ENCODE measurements at regions not wholly inside any gene's neighbourhood (a gene's known extent, or its start where the extent isn't known, plus 50 kb on each side); places are given as distances from the start of the nearest gene placed in this dataset.

DNA sequence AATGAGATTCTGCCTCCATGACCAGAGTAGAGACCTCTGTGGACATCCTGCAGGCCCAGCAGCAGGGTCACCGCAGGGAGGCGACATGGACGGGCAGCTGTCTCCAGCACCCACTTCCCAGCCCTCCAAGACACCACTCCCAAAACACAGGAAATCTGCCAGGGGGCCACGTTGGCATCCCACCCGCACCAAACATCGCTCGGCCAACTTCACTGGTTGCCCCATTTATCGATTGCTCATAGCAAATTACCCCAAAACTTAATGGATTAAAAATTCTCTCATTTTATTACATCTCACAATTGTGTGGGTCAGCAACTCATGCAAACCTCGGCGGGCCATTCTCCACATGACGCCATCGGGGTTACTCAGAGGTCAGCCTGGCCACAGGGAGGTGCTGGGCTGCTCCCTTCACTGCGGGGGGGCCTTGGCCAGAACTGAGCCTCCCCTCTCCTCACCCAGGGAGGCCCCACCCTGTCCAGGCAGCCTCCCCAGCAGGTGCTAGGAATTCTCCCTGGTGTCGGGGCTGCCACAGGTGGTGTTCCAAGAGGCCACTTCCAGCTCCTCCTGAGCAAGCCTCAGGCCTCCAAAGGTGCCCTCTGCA, 420.7 kb upstream of the MYT1L start:
- TF ChIP-seq, protein P1, sequence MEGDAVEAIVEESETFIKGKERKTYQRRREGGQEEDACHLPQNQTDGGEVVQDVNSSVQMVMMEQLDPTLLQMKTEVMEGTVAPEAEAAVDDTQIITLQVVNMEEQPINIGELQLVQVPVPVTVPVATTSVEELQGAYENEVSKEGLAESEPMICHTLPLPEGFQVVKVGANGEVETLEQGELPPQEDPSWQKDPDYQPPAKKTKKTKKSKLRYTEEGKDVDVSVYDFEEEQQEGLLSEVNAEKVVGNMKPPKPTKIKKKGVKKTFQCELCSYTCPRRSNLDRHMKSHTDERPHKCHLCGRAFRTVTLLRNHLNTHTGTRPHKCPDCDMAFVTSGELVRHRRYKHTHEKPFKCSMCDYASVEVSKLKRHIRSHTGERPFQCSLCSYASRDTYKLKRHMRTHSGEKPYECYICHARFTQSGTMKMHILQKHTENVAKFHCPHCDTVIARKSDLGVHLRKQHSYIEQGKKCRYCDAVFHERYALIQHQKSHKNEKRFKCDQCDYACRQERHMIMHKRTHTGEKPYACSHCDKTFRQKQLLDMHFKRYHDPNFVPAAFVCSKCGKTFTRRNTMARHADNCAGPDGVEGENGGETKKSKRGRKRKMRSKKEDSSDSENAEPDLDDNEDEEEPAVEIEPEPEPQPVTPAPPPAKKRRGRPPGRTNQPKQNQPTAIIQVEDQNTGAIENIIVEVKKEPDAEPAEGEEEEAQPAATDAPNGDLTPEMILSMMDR (IDR thresholded peaks at IDR 0.05; ENCODE audit: control extremely low read depth, extremely low read depth, low read depth, missing control alignments), result no peak
- CTCF ChIA-PET, result no interaction called here
- POLR2A ChIA-PET, result no interaction called here

DNA sequence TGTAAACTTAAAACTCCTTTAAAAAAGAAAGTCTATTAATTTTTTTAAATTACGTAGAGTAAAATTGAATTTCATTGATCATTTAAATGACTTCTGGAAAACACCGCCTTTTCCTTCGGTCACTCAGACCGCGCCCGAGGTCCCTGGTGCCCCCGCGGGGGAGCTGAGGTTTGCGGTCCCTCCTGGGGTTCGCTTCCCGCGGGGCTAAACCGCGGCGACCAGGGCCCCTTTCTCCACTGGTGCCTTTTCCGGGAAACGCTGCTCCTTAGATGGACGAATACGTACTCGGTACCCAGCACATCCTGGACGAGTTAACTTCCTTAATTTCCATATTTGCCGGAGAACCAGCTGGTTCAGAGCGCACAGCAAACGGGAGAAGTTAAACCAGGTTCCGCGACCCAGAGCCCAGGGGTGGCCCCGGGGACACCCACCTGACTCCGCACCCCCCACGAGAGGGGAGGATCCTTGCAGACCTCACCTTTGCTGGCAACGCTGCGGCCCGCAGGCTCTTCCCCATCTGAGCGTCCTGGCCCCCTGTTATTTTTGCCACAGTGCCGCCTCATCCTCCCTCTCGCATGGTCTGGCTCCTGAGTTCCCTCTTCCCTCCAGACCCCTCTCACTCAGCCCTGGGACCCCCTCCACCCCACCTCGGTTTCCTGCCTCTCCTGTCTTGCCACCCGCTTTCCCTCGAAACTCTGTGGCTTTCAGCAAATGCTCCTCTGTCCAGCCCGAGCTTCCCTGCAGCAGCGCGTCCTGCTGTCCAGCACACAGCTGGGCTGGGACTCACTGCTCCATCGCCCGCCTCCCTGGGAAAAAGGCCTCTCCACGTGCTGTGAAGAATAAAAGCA, 420.0 kb upstream of the MYT1L start:
- ChIA-PET CTCF (no interaction called here), POLR2A (no interaction called here)
- no peak for DNase-seq (ENCODE audit: extremely low spot score)
- TF ChIP-seq, protein P1 (IDR thresholded peaks at IDR 0.05; ENCODE audit: control extremely low read depth, extremely low read depth, low read depth, missing control alignments), result no peak

More for the DNA sequence above, 420.7 kb upstream of the MYT1L start:
- no peak for DNase-seq (ENCODE audit: extremely low spot score)

DNA sequence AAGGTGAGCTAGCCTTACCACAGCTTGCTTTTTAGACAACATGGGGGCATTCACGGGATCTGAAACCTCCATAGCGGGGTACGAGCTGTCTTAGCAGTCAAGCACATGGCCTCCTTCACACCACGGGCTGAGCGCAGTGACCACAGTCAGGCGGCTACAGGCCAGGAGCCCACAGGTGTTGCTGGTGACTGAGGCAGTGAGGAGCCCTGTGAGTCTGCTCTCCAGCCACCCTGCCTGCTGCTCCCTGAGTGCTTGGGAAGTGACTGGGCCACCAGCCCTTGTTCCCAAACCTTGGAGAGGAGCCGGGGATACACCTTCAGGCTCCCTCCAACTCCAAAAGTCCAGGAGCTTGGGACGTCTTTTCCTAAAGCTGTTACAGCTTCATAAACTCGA, 418.1 kb upstream of the MYT1L start:
- POLR2A ChIA-PET, result no interaction called here
- DNase-seq (ENCODE audit: extremely low spot score), result no peak
- CTCF ChIA-PET, result no interaction called here
- TF ChIP-seq, protein P1 (IDR thresholded peaks at IDR 0.05; ENCODE audit: control extremely low read depth, extremely low read depth, low read depth, missing control alignments), result no peak

DNA sequence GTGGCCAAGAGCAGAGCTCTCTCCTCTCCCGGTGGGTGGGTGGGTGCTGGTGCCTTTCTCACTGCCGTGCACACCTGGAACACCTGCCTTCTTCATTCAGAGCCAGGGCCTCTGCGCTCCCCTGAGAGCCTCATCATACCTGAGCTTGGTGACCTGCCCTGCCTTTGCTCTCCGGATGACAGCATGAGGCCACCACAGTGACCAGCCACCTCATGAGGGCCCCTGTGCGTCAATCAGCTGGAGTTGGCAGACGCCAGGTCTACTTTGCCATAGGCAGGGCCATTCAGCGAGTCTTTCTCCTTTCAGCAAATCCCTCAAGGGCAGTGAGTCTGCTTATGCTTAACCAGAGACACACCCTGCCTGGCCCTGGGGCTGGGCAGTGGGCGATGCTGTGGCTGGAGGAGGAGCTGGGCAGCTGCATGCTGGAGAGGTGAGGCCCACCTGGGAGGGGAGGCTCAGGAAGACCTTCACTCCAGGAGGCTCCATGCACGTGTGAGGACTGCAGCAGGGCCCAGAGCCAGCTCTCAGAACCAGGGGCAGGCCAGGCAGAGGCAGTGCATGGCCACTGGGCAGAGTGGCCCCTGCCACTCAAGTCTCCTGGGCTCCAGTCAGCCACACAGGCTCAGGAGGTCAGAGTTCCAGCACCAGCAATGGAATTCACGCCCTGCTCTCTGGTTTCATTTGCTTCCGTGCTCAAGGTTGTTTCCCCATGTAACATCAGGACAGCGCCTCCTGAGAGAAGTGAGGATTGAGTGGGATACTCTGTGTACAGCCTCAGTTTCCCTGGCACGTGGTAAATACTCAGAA, 417.5 kb upstream of the MYT1L start:
- POLR2A ChIA-PET, result no interaction called here
- no peak for DNase-seq (ENCODE audit: extremely low spot score)
- CTCF ChIA-PET, result interaction anchor here (1.5 kb wide), 1 partner anchor 127 kb away, joined by 3 read pairs; no protein-coding TSS in a partner anchor

DNA sequence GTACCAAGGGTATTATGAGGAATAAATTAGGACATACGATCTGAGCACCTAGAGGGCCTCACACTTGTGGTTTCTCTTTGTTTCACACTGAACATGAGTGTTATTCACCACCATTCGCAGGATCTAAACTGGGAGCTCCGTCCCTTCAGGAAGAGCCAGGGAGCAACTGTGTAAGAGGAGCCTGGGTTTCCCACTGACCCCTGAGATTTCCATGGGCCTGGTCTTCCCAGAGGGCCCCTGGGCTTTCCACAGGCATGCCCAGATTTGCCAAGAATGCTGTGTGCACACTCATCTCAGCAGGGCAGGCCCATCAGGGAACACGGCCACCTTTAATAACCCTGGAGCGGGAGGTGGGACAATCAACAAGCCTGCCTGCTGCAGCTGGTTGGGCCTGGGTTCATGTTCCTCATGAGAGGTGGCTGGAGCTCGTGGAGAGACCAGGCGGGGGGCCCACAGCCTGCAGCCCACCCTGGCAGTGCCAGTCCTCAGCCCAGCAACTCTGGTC, 416.8 kb upstream of the MYT1L start:
- DNase-seq (ENCODE audit: extremely low spot score), result no peak
- POLR2A ChIA-PET, result no interaction called here
- CTCF ChIA-PET, result interaction anchor here (1.5 kb wide), 1 partner anchor 127 kb away, joined by 3 read pairs; no protein-coding TSS in a partner anchor
- TF ChIP-seq, protein P1 (IDR thresholded peaks at IDR 0.05; ENCODE audit: control extremely low read depth, extremely low read depth, low read depth, missing control alignments), result no peak

More for the DNA sequence above, 417.5 kb upstream of the MYT1L start:
- TF ChIP-seq, protein P1 (IDR thresholded peaks at IDR 0.05; ENCODE audit: control extremely low read depth, extremely low read depth, low read depth, missing control alignments), result no peak

DNA sequence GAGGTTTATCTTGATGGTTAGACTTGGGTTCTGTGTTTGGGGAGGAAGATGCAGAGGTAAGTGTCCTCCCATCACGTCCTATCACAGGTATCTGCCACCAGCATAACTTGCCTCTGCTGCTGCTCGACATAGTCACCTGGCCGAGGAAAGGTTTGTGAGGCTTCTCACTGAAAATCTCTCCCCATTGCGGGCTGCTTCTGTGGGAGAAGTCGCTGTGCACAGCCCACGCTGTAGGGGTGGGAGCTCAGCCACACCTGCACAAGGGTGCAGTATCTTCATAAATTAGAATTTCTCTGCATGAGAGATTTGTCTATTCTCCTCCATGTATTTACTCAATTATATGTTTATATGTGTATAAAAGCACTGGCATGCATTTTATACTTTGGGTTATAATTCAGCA, 415.7 kb upstream of the MYT1L start:
- TF ChIP-seq, protein P1 (IDR thresholded peaks at IDR 0.05; ENCODE audit: control extremely low read depth, extremely low read depth, low read depth, missing control alignments), result no peak
- ChIA-PET POLR2A (no interaction called here), CTCF (interaction anchor here (1.5 kb wide), 1 partner anchor 128 kb away, joined by 3 read pairs; no protein-coding TSS in a partner anchor)
- no peak for DNase-seq (ENCODE audit: extremely low spot score)
